PFSK-1 (cell line): ENCODE measurements at regions not wholly inside any gene's neighbourhood (a gene's known extent, or its start where the extent isn't known, plus 50 kb on each side); places are given as distances from the start of the nearest gene placed in this dataset.
A peak's percentile ranks its signal among the peaks of the same experiment; 100 is the strongest.

Experiments used
- FOXP2 ChIP-seq: optimal IDR thresholded peaks from 2 replicates; pipeline ENCODE3; 2011; ENCODE audit warnings: borderline replicate concordance, control low read depth, inconsistent platforms; ENCODE audit not compliant: insufficient read depth; ENCODE audit errors: extremely low read length, extremely low read depth
- POLR2AphosphoS5 ChIP-seq: IDR thresholded peaks from 2 replicates; pipeline ENCODE4 v1.6.1; 2012; ENCODE audit warnings: low read depth, mild to moderate bottlenecking, control low read depth, low read length, moderate library complexity
- SIN3A ChIP-seq: IDR thresholded peaks from 2 replicates; pipeline ENCODE4 v1.6.1; 2012; ENCODE audit warnings: mild to moderate bottlenecking, low read length, moderate library complexity, borderline replicate concordance; ENCODE audit not compliant: insufficient read depth
- TAF1 ChIP-seq: IDR thresholded peaks from 2 replicates; pipeline ENCODE4 v1.6.1; 2012; ENCODE audit warnings: low read length, control low read depth, borderline replicate concordance; ENCODE audit not compliant: insufficient read depth
- TF ChIP-seq, protein P1 (sequence below), 2 experiments: IDR thresholded peaks; 2 replicates each; pipeline versions ENCODE4 v1.6.1 to v1.8.0; 2011 to 2012; ENCODE audit warnings: low read depth in 2 of 2, low read length in 2 of 2, control low read depth in 1 of 2, inconsistent platforms in 1 of 2, mild to moderate bottlenecking in 1 of 2, moderate library complexity in 1 of 2; ENCODE audit not compliant: insufficient read depth in 1 of 2

DNA sequence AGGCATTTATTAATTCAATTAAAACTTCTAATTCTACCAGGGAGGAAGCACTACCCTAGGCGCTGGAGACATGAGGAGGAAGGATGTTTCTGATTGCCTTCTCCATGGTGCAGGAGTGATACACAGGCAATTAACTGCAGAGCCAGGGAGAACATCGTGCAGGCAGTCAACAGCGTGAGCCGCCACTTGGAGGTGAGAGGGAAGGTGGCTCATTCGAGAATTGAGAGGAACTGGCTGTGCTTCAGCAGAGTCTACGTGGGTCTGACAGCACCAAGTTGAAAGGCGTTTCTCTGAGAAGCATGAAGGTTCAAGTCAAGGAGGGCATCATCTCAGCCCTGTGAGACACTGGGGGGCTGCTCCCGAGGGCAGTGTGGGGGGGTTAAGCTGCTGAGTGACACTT lies 388.7 kb upstream of the MYT1L start:
- TF ChIP-seq, protein P1, sequence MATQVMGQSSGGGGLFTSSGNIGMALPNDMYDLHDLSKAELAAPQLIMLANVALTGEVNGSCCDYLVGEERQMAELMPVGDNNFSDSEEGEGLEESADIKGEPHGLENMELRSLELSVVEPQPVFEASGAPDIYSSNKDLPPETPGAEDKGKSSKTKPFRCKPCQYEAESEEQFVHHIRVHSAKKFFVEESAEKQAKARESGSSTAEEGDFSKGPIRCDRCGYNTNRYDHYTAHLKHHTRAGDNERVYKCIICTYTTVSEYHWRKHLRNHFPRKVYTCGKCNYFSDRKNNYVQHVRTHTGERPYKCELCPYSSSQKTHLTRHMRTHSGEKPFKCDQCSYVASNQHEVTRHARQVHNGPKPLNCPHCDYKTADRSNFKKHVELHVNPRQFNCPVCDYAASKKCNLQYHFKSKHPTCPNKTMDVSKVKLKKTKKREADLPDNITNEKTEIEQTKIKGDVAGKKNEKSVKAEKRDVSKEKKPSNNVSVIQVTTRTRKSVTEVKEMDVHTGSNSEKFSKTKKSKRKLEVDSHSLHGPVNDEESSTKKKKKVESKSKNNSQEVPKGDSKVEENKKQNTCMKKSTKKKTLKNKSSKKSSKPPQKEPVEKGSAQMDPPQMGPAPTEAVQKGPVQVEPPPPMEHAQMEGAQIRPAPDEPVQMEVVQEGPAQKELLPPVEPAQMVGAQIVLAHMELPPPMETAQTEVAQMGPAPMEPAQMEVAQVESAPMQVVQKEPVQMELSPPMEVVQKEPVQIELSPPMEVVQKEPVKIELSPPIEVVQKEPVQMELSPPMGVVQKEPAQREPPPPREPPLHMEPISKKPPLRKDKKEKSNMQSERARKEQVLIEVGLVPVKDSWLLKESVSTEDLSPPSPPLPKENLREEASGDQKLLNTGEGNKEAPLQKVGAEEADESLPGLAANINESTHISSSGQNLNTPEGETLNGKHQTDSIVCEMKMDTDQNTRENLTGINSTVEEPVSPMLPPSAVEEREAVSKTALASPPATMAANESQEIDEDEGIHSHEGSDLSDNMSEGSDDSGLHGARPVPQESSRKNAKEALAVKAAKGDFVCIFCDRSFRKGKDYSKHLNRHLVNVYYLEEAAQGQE (IDR thresholded peaks at IDR 0.05; ENCODE audit: insufficient read depth in 1 of 2, low read depth in 2 of 2, low read length in 2 of 2) = no peak
- no peak for TF ChIP-seq SIN3A
- no peak for TF ChIP-seq POLR2AphosphoS5
- TF ChIP-seq FOXP2 = no peak
- no peak for TF ChIP-seq TAF1

DNA sequence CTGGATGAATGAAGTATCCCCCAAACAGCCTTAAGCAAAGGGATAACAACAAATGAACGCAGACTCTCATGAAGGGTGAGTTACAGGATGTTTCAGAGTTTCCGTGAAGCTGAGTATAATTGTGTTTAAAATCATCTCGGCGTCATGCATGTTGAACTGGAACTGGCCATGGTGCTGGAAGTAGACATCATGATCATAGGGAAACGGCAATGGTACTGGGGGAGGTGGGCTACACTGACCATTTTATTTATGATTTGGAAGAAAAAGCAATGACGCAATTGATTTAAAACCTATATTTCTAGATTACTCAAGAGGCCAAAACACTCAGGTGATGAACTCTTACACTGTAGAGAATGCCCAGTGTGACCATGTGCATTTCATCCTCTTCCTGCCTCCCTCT lies 387.9 kb upstream of the MYT1L start:
- TF ChIP-seq TAF1 = no peak
- TF ChIP-seq, protein P1 (IDR thresholded peaks at IDR 0.05; ENCODE audit: insufficient read depth in 1 of 2, low read depth in 2 of 2, low read length in 2 of 2) = peak; percentile 66 to 93

DNA sequence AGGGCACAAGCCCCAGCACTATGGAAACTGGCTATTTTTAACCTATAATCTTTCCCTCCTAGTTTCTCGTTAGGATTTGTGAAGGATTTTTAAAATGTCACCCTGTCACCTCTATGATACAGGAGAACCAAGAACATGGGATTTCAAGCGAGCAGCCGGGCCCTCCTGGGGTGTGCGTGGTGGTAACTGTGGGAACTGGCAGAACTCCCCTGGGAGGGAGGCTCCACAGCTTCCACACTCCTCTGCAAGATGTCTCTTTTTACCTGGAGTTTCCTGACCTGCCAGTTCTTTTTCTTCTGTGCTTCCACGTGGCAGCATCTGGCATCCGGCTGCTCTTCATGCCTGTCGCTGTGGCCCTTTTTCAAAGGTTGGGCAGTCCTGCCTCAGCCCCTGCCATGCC lies 386.3 kb upstream of the MYT1L start:
- TF ChIP-seq FOXP2 (no peak), POLR2AphosphoS5 (no peak), TAF1 (no peak), SIN3A (no peak)
- TF ChIP-seq, protein P1 (IDR thresholded peaks at IDR 0.05; ENCODE audit: insufficient read depth in 1 of 2, low read depth in 2 of 2, low read length in 2 of 2) = no peak

DNA sequence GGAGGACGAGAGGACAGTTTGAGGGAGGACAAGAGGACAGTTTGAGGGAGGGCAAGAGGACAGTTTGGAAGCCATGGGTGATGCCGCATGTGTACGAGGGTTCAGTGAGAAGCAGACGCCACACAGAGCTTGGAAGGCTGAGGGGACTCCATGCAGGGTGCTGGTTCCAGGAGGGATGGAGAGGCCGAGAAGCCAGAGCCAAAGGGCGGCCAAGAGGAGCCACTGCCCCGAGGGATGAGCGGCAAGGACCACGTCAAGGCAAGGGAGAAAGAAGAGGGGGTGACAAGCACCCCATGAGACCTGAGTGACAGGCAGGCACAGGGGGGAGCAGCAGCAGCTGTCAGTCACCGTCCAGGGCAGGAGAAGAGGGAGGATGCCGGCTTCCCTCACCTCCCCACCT lies 385.7 kb upstream of the MYT1L start:
- no peak for TF ChIP-seq FOXP2
- TF ChIP-seq POLR2AphosphoS5 = no peak

DNA sequence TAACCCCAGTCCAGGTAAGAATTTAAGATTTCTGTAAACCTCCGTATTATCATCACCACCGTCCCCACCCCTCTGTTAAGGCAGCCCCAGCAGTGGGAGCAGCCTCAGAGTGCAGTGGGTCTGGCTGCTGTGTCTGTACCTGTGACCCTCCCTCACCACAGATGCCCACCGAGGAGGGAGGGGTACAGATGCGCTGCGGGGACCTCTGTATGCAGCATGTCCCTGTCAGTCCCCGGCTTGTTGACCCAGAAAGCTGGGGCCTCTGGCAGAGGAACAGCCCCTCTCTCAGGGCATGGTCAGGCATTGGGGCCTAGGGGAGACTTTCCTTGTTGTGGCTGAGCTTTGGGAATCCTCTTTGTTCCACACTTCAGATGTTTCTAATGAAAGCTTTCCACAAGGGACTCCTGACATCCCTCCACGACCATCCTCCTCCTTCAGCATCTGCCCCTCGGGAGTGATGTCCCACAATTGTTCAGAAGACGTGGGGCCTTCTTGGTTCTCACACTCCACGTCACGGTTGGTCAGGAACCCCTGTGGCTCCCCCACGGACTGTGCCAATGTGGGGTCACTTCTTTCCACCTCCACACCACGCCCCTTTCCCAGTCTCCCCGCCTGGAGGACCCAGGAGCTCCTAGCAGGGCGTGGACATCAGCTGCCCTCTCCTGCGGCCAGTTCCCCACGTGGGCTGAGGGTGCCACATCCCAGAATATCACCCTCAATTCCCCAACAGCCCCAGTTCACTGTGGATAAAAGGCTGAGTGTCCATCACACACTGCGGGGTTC lies 384.2 kb upstream of the MYT1L start:
- no peak for TF ChIP-seq FOXP2
- TF ChIP-seq SIN3A = no peak
- no peak for TF ChIP-seq POLR2AphosphoS5
- no peak for TF ChIP-seq TAF1
- TF ChIP-seq, protein P1 (IDR thresholded peaks at IDR 0.05; ENCODE audit: insufficient read depth in 1 of 2, low read depth in 2 of 2, low read length in 2 of 2) = no peak

DNA sequence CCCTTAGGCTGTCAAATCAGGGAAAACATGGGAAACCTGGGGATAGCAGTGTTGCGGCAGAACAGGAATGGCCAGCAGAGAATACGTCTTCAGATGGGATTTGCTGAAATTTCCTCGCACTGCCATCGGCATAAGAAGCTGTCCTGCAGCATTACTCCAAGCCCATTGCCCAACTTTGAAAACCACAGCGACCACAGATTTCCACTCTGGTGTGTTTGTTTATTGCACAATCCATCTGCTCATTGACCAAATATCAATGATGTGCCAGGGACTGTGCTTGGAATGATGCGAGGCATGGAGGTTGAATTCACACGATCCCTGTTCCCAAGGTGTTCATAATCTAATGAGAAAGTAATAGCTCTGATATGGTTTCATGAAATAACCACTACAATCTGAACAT lies 383.3 kb upstream of the MYT1L start:
- no peak for TF ChIP-seq POLR2AphosphoS5
- TF ChIP-seq, protein P1 (IDR thresholded peaks at IDR 0.05; ENCODE audit: insufficient read depth in 1 of 2, low read depth in 2 of 2, low read length in 2 of 2) = no peak
- no peak for TF ChIP-seq SIN3A
- no peak for TF ChIP-seq TAF1
- no peak for TF ChIP-seq FOXP2
